Endothelial cell of umbilical vein (primary cell): ENCODE measurements at regions not wholly inside any gene's neighbourhood (a gene's known extent, or its start where the extent isn't known, plus 50 kb on each side); places are given as distances from the start of the nearest gene placed in this dataset.
A peak's percentile ranks its signal among the peaks of the same experiment; 100 is the strongest.

Experiments used
- BruUV-seq: library from RNA; stranded (reverse); fragments of 400-500 nt; replicated peaks from 2 replicates; lab custom pipeline; 2021; lab: Mats Ljungman, UMichigan
- CTCF ChIA-PET: fragments of 300-600, 350-600 bp; sonication (Branson Sonifier 250); formaldehyde crosslinking; loops from one replicate; lab custom pipeline; 2021; ENCODE audit warnings: antibody characterized with exemption, inconsistent platforms; lab: Charles Lee
- POLR2A ChIA-PET: fragments of 300-600, 350-600 bp; sonication (Branson Sonifier 250); formaldehyde crosslinking; loops from one replicate; lab custom pipeline; 2021; ENCODE audit warnings: antibody characterized with exemption, inconsistent platforms; lab: Charles Lee
- DNase-seq: peaks from one replicate; pipeline ENCODE4 v3.0.0-alpha.2; 2011; ENCODE audit warnings: low read depth, low spot score
- FAIRE-seq: peaks from 2 replicates; lab custom pipeline; 2011; peaks lifted over from hg19 to GRCh38; lab: Jason Lieb, UNC
- H2AFZ ChIP-seq: 2 replicates; pipeline ENCODE4 v1.6.0; 2012; ENCODE audit warnings: low read depth, low read length, control low read depth, inconsistent platforms
- H3K27ac ChIP-seq: 2 replicates; pipeline ENCODE4 v1.5.1; 2011; ENCODE audit warnings: low read depth, mild to moderate bottlenecking, control low read depth, low read length, moderate library complexity; ENCODE audit not compliant: insufficient read depth
- H3K27me3 ChIP-seq, 2 experiments: 2 replicates each; pipeline versions ENCODE4 v1.6.0 to v1.6.1; 2011; ENCODE audit warnings: low read length in 2 of 2, mixed read lengths in 1 of 2; ENCODE audit not compliant: control insufficient read depth in 2 of 2, insufficient read depth in 2 of 2
- H3K36me3 ChIP-seq, 2 experiments: 2 replicates in 1 of 2; 3 replicates in 1 of 2; pipeline ENCODE4 v1.5.1; 2011; ENCODE audit warnings: low read length in 2 of 2, mild to moderate bottlenecking in 1 of 2, moderate library complexity in 1 of 2; ENCODE audit not compliant: control insufficient read depth in 2 of 2, insufficient read depth in 2 of 2; ENCODE audit errors: extremely low read depth in 1 of 2
- H3K4me1 ChIP-seq: 3 replicates; pipeline ENCODE4 v1.5.1; 2011; ENCODE audit warnings: mild to moderate bottlenecking, low read length; ENCODE audit not compliant: control insufficient read depth, insufficient read depth; ENCODE audit errors: extremely low read depth
- H3K4me2 ChIP-seq: 2 replicates; pipeline ENCODE4 v1.6.1; 2011; ENCODE audit warnings: low read length, control low read depth, mixed read lengths; ENCODE audit not compliant: insufficient read depth
- H3K4me3 ChIP-seq, 3 experiments: fragments of 200-600 bp in 1 of 3; sonication (generic), shearing (Covaris generic) in 1 of 3; replicated peaks in 1 of 3; 2 replicates each; pipeline ENCODE4 v1.5.1; 2011 to 2016; ENCODE audit warnings: control low read depth in 3 of 3, low read length in 3 of 3, mild to moderate bottlenecking in 2 of 3, inconsistent platforms in 1 of 3, low read depth in 1 of 3, moderate library complexity in 1 of 3; ENCODE audit not compliant: insufficient read depth in 1 of 3
- H3K79me2 ChIP-seq: 2 replicates; pipeline ENCODE4 v1.6.0; 2012; ENCODE audit warnings: low read length, inconsistent platforms; ENCODE audit not compliant: control insufficient read depth, insufficient read depth
- H3K9ac ChIP-seq: replicated peaks from 2 replicates; pipeline ENCODE3; 2011; ENCODE audit warnings: low read length, control low read depth; ENCODE audit not compliant: insufficient read depth; ENCODE audit errors: extremely low read depth
- H3K9me1 ChIP-seq: replicated peaks from 3 replicates; pipeline ENCODE4 v1.6.0; 2011; ENCODE audit warnings: mild to moderate bottlenecking, low read length; ENCODE audit not compliant: control insufficient read depth, insufficient read depth; ENCODE audit errors: extremely low read depth
- H3K9me3 ChIP-seq: replicated peaks from 2 replicates; pipeline ENCODE4 v1.5.1; 2012; ENCODE audit warnings: low read length, inconsistent platforms; ENCODE audit not compliant: control insufficient read depth, insufficient read depth
- H4K20me1 ChIP-seq: replicated peaks from 2 replicates; pipeline ENCODE3; 2011; ENCODE audit warnings: mild to moderate bottlenecking, low read length; ENCODE audit not compliant: control insufficient read depth, insufficient read depth; ENCODE audit errors: extremely low read depth
- CTCF ChIP-seq, 2 donors: IDR thresholded peaks; 1 replicate in 1 of 2; 2 replicates in 1 of 2; pipeline ENCODE4 v1.5.1; 2011; ENCODE audit warnings: low read length in 2 of 2, mild to moderate bottlenecking in 2 of 2, moderate library complexity in 2 of 2, control low read depth in 1 of 2, inconsistent platforms in 1 of 2, low read depth in 1 of 2; ENCODE audit not compliant: insufficient read depth in 1 of 2; ENCODE audit errors: extremely low read depth in 1 of 2
- EZH2 ChIP-seq: IDR thresholded peaks from 2 replicates; pipeline ENCODE4 v1.6.1; 2012; ENCODE audit warnings: borderline replicate concordance, low read depth, mild to moderate bottlenecking, moderate library complexity, low read length, inconsistent platforms; ENCODE audit not compliant: severe bottlenecking
- FOS ChIP-seq: IDR thresholded peaks from 2 replicates; pipeline ENCODE4 v1.6.1; 2011; ENCODE audit warnings: mild to moderate bottlenecking, low read length, moderate library complexity, borderline replicate concordance; ENCODE audit not compliant: insufficient read depth
- GATA2 ChIP-seq: IDR thresholded peaks from 2 replicates; pipeline ENCODE4 v1.7.0; 2011; ENCODE audit warnings: low read depth, mild to moderate bottlenecking, moderate library complexity, mixed read lengths, low read length; ENCODE audit not compliant: insufficient read length, insufficient read depth
- JUN ChIP-seq: IDR thresholded peaks from 2 replicates; pipeline ENCODE4 v1.6.1; 2011; ENCODE audit warnings: borderline replicate concordance, low read depth; ENCODE audit not compliant: insufficient read length, insufficient read depth
- MAX ChIP-seq: IDR thresholded peaks from 2 replicates; pipeline ENCODE4 v1.6.1; 2011; ENCODE audit not compliant: insufficient read depth, insufficient read length
- MYC ChIP-seq: IDR thresholded peaks from one replicate; pipeline ENCODE4 v1.6.1; 2011; ENCODE audit warnings: mild to moderate bottlenecking, low read depth, low read length
- POLR2A ChIP-seq: IDR thresholded peaks from 2 replicates; pipeline ENCODE4 v1.6.1; 2012; ENCODE audit warnings: low read depth, mild to moderate bottlenecking, control low read depth, low read length
- POLR2AphosphoS5 ChIP-seq: IDR thresholded peaks from 2 replicates; pipeline ENCODE4 v1.6.1; 2012; ENCODE audit warnings: low read depth, mild to moderate bottlenecking, control low read depth, low read length, moderate library complexity; ENCODE audit not compliant: insufficient read depth
- dilution Hi-C: fragments of 300-500 bp; cut with MboI; formaldehyde crosslinking; loops from one replicate; pipeline ENCODE4 v1.15.0; 2019; ENCODE audit warnings: low sequenced_read_pairs; ENCODE audit not compliant: extremely low pct_ligation_motif_present
- intact Hi-C: fragments of 100-400 bp; cut with micrococcal nuclease; formaldehyde crosslinking; loops from one replicate; pipeline ENCODE4 v1.10.0; 2022

GRCh38 chr7:110177463-110177862, 913.5 kb upstream of the LRRN3 start:
- no TSS peak for BruUV-seq
- Histone ChIP-seq H3K4me1 (no peaks in the 10 kb centered on the region), H3K27me3 (no peaks in the 10 kb centered on the region), H3K4me3 (no peak overlapping the region), H3K36me3 (no peaks in the 10 kb centered on the region), H3K79me2 (no peaks in the 10 kb centered on the region), H4K20me1 (no peaks in the 10 kb centered on the region), H3K4me2 (no peak overlapping the region), H2AFZ (no peak overlapping the region), H3K9me1 (no peaks in the 10 kb centered on the region), H3K9me3 (no peaks in the 10 kb centered on the region), H3K27ac (no peak overlapping the region), H3K9ac (no peak overlapping the region)
- CTCF ChIA-PET: no interaction called here
- DNase-seq (no peak), FAIRE-seq (no peak)
- dilution Hi-C loops: no loop called here
- POLR2A ChIA-PET: no interaction called here
- intact Hi-C loops: no loop called here
- TF ChIP-seq MAX: no peak
- no peak for TF ChIP-seq JUN

- H3K4me2 ChIP-seq: no peak overlapping the region
- no peak for TF ChIP-seq FOS
- no peak for TF ChIP-seq POLR2A
- no peak for TF ChIP-seq EZH2
- TF ChIP-seq POLR2AphosphoS5: no peak
- TF ChIP-seq GATA2: no peak
- TF ChIP-seq JUN: no peak
- TF ChIP-seq CTCF (IDR thresholded peaks at IDR 0.05; ENCODE audit: extremely low read depth in 1 of 2, insufficient read depth in 1 of 2, low read depth in 1 of 2, low read length in 2 of 2): no peak
- TF ChIP-seq MYC: no peak
- no peak for TF ChIP-seq MAX
- H3K79me2 ChIP-seq: no peaks in the 10 kb centered on the region
- no peaks in the 10 kb centered on the region for H3K36me3 ChIP-seq
- no TSS peak for BruUV-seq
- no peak overlapping the region for H3K9ac ChIP-seq
- peak overlapping the region; percentile 59 for H2AFZ ChIP-seq
- CTCF ChIA-PET: no interaction called here
- POLR2A ChIA-PET: no interaction called here
- H3K27ac ChIP-seq: no peak overlapping the region
- FAIRE-seq (no peak), DNase-seq (no peak)
- H4K20me1 ChIP-seq: no peaks in the 10 kb centered on the region
- H3K9me3 ChIP-seq: no peaks in the 10 kb centered on the region
- H3K27me3 ChIP-seq: no peaks in the 10 kb centered on the region
- dilution Hi-C loops: no loop called here
- H3K9me1 ChIP-seq: no peaks in the 10 kb centered on the region
- no peaks in the 10 kb centered on the region for H3K4me1 ChIP-seq
- intact Hi-C loops: no loop called here
- H3K4me3 ChIP-seq: no peak overlapping the region
These were observed 911.9 kb upstream of the LRRN3 start for GRCh38 chr7:110179037-110179436.
